ENCODE measurements at regions not wholly inside any gene's neighbourhood (a gene's known extent, or its start where the extent isn't known, plus 50 kb on each side); places are given as distances from the start of the nearest gene placed in this dataset.

DNA sequence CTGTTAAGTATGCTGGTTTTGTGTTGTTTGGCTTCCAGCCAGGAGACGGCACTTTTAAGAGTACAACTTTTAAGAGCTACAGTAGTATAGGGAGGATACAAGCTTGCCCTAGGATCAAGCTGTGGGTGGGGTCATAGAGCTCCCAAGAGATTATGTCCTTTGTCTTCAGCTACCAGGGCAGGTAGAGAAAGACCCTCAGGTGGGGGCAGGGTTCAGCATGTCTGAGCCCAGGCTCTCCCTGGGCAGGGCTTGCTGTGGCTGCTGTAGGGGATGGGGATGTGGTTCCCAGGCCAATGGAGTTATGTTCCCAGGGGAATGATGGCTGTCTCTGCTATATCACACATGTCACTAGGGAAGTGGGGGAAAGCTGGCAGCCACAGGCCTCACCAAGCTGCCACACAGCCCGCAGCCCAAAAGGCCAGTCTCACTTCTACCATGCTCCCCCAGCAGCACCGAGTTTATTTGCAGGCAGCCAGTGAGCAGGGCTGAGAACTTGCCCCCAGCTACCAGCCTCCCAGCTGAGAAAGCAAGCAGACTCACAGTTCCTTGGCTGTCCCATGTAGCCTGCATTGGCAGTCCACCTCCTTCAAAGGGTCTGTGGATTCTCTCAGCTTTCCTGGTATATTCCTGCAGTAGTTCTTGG lies 105.7 kb upstream of the ERBB4 start:
- Histone ChIP-seq H3K9ac (ENCODE audit: control insufficient read depth, insufficient read depth, low read length) (no peak overlapping the region), H3K4me3 (no peak overlapping the region), H3K36me3 (ENCODE audit: control insufficient read depth in 2 of 2, insufficient read depth in 2 of 2, low read length in 1 of 2) (no peaks in the 10 kb centered on the region), H4K20me1 (ENCODE audit: control insufficient read depth, insufficient read depth) (no peaks in the 10 kb centered on the region), H2AFZ (ENCODE audit: control insufficient read depth, low read depth, low read length) (no peak overlapping the region), H3K9me3 (replicated peaks; ENCODE audit: control insufficient read depth, insufficient read depth, low read length) (no peaks in the 10 kb centered on the region), H3K79me2 (ENCODE audit: control insufficient read depth, insufficient read depth, low read length) (no peaks in the 10 kb centered on the region), H3K4me1 (ENCODE audit: control insufficient read depth, insufficient read depth, low read length) (no peaks in the 10 kb centered on the region), H3K4me2 (ENCODE audit: control insufficient read depth, insufficient read depth) (no peak overlapping the region), H3K27me3 (replicated peaks in 1 of 2; ENCODE audit: control insufficient read depth in 2 of 2, insufficient read depth in 2 of 2, low read length in 1 of 2) (no peaks in the 10 kb centered on the region; a peak in 1 of 4 replicates), H3K27ac (ENCODE audit: control insufficient read depth, insufficient read depth) (no peak overlapping the region)
- no peak for DNase-seq (ENCODE audit: low read depth, low spot score)
- POLR2A ChIA-PET: no interaction called here
- no peak for FAIRE-seq
- intact Hi-C loops (cut with micrococcal nuclease; ENCODE audit: unreplicated experiment) (no loop called here), in situ Hi-C loops (cut with MboI) (no loop called here)
- CTCF ChIA-PET: no interaction called here
- TF ChIP-seq CBFB (IDR thresholded peaks at IDR 0.05; ENCODE audit: low read depth): no peak
- TF ChIP-seq, protein P1, sequence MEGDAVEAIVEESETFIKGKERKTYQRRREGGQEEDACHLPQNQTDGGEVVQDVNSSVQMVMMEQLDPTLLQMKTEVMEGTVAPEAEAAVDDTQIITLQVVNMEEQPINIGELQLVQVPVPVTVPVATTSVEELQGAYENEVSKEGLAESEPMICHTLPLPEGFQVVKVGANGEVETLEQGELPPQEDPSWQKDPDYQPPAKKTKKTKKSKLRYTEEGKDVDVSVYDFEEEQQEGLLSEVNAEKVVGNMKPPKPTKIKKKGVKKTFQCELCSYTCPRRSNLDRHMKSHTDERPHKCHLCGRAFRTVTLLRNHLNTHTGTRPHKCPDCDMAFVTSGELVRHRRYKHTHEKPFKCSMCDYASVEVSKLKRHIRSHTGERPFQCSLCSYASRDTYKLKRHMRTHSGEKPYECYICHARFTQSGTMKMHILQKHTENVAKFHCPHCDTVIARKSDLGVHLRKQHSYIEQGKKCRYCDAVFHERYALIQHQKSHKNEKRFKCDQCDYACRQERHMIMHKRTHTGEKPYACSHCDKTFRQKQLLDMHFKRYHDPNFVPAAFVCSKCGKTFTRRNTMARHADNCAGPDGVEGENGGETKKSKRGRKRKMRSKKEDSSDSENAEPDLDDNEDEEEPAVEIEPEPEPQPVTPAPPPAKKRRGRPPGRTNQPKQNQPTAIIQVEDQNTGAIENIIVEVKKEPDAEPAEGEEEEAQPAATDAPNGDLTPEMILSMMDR (IDR thresholded peaks at IDR 0.05 in 2 of 3, conservative IDR thresholded peaks at IDR 0.05 in 1 of 3; ENCODE audit: control insufficient read depth in 2 of 3, extremely low read depth in 1 of 3, insufficient read depth in 1 of 3, low read depth in 3 of 3, low read length in 3 of 3): no peak
- WGBS (ENCODE audit: insufficient coverage, insufficient replicate concordance, low lambda C conversion rate, missing lambda C conversion rate): 40% methylated on average over 3 of the region's 3 CpGs
- SMC1A ChIA-PET (ENCODE audit: uncharacterized antibody, unreplicated experiment): no interaction called here
- RAD21 ChIA-PET (ENCODE audit: unreplicated experiment): no interaction called here
- no TSS peak for BruUV-seq (replicated peaks)
- ATAC-seq: no peak

GRCh38 chr2:212640428-212640827 lies 101.8 kb upstream of the ERBB4 start:
- Histone ChIP-seq H2AFZ (ENCODE audit: control insufficient read depth, low read depth, low read length) (no peak overlapping the region), H3K4me3 (no peak overlapping the region), H3K9ac (ENCODE audit: control insufficient read depth, insufficient read depth, low read length) (no peak overlapping the region), H3K27me3 (replicated peaks in 1 of 2; ENCODE audit: control insufficient read depth in 2 of 2, insufficient read depth in 2 of 2, low read length in 1 of 2) (no peaks in the 10 kb centered on the region; a peak in 1 of 4 replicates), H3K9me3 (replicated peaks; ENCODE audit: control insufficient read depth, insufficient read depth, low read length) (no peaks in the 10 kb centered on the region), H3K4me1 (ENCODE audit: control insufficient read depth, insufficient read depth, low read length) (no peaks in the 10 kb centered on the region), H3K27ac (ENCODE audit: control insufficient read depth, insufficient read depth) (no peak overlapping the region), H4K20me1 (ENCODE audit: control insufficient read depth, insufficient read depth) (no peaks in the 10 kb centered on the region), H3K36me3 (ENCODE audit: control insufficient read depth in 2 of 2, insufficient read depth in 2 of 2, low read length in 1 of 2) (no peaks in the 10 kb centered on the region), H3K79me2 (ENCODE audit: control insufficient read depth, insufficient read depth, low read length) (no peaks in the 10 kb centered on the region), H3K4me2 (ENCODE audit: control insufficient read depth, insufficient read depth) (no peak overlapping the region)
- TF ChIP-seq KLF5 (IDR thresholded peaks at IDR 0.05; ENCODE audit: partially characterized antibody) (no peak), JUND (IDR thresholded peaks at IDR 0.05; ENCODE audit: low read depth, low read length) (no peak)
- in situ Hi-C loops (cut with MboI): no loop called here
- POLR2A ChIA-PET: no interaction called here
- FAIRE-seq: no peak
- SMC1A ChIA-PET (ENCODE audit: uncharacterized antibody, unreplicated experiment): no interaction called here
- WGBS (ENCODE audit: insufficient coverage, insufficient replicate concordance, low lambda C conversion rate, missing lambda C conversion rate): 0% methylated on average over 1 of the region's 1 CpG
- intact Hi-C loops (cut with micrococcal nuclease; ENCODE audit: unreplicated experiment): no loop called here
- no peak for ATAC-seq
- CTCF ChIA-PET: no interaction called here
- no TSS peak for BruUV-seq (replicated peaks)
- no peak for DNase-seq (ENCODE audit: low read depth, low spot score)
- RAD21 ChIA-PET (ENCODE audit: unreplicated experiment): no interaction called here

All from GM12878 (cell line).